Dedifferentiated amniotic fluid mesenchymal stem cell (primary cell): ENCODE measurements at regions not wholly inside any gene's neighbourhood (a gene's known extent, or its start where the extent isn't known, plus 50 kb on each side); places are given as distances from the start of the nearest gene placed in this dataset.

ENCODE experiments used
- DNase-seq: peaks from one replicate; pipeline ENCODE4 v3.0.0-alpha.2; 2016; ENCODE audit errors: extremely low spot score

- no peak for DNase-seq
Measured at GRCh38 chr5:73228052-73228451, 55.1 kb downstream of the TMEM174 start.
